Stimulated activated CD4-positive, alpha-beta T cell treated with anti-CD3 and anti-CD28 coated beads, TNF-alpha, amount 100 ng/mL, for 24 hours (primary cell): ENCODE measurements at regions not wholly inside any gene's neighbourhood (a gene's known extent, or its start where the extent isn't known, plus 50 kb on each side); places are given as distances from the start of the nearest gene placed in this dataset.

Experiments used
- DNase-seq, 3 experiments: peaks; one replicate each; pipeline ENCODE4 v3.0.0-alpha.2; 2020; ENCODE audit warnings: low read depth in 3 of 3

GRCh38 chr2:67871686-67872412 lies 191.0 kb downstream of the C1D start:
- no peak for DNase-seq

DNA sequence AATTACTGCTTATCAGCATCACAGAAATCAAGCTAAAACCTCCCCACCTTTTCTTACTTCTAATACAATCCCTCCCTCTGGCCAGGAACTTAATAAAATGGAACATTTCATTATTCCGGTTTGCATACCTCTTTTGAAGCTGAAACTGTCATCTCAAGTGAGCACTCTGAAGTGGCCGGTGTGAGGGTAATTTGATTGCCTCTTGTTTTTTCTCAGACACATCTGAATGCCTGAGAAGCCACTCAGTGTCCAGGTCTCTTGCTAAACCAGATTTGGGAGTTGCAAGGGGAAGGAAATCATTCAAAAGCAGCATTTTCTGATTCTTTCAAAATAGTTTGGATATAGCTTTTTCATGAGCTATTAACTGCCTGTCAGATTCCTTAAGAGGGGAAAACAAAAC lies 190.3 kb downstream of the C1D start:
- no peak for DNase-seq

DNA sequence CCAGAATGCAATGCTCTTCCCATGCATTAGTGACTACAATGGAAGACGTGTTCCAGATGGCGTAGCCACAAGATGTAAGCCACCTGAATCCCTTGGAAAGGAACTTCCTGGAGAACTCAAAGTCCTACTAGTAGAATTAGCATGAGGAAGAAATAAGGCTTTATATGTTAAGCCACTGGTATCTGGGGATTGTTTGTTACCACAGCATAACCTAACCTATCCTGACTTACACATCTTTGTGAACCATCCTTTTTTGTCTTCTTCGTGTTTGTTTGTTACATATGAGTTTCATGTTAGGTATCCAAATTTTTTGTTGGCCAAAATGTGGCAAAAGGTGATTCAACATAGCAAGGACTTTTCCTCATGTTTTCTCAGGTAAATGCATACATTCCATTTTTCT lies 188.9 kb downstream of the C1D start:
- no peak for DNase-seq

- DNase-seq = no peak
Measured at GRCh38 chr2:67876176-67876575, 186.6 kb downstream of the C1D start.

DNA sequence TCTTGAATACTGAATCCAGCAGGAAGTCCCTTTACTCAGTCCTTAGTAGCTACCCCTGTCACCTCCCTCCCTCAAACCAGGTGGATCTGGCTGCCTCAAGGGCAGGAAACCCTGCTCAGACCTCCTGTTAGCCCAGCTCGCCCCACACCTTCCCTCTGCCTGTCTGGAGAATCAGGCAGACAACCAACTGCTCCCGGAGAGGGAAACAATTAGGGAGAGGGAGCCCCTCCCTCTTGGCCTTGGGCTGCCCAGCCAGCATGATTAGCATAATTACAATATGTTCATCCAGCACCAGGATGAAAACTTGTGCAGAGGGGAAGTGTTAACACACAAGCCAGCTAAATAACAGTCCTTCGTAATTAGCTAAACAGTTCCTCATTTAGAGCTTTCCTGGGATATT lies 185.5 kb downstream of the C1D start:
- DNase-seq = no peak

DNA sequence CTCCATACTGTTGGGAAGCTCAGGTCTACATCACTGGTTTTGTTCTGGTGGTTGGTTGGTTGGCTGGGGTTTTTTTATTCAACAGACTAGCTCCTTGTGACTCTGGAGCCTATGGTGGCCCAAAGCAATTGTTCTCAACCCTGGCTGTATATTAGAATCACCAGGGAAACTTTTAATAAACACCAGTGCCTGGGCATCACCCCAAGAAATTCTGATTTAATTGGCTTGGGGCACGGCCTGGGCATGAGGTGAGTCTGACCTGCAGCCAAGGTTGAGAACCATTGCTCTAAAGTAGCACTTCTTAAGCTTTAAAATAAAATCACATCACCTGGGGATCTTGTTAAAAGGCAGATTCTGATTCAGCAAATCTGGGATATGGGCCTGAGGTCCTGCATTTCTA lies 184.1 kb downstream of the C1D start:
- no peak for DNase-seq

- no peak for DNase-seq
Measured at GRCh38 chr2:67879586-67880290, 183.1 kb downstream of the C1D start.

DNA sequence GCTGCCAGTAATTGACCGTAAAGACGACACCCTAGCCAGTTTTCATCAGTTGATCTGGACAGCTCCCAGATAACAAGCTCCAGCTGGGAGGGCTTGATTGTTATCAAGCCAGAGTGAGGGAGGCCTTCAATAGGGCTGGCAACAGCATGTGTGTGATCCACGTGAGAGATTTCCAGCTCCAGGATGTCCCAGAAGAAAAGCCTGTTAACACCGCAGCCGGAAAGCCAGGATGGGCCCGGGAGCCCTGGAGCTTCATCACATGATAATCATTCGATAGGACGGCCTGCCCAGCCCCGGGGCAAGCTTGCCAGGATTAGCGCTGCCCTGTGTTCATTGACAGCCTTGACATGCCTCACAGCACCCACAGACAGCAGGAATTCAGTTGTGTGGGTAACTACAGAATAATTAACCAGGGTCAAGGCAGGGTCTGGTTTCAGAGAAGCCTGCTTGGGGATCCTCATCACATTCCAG lies 182.5 kb downstream of the C1D start:
- DNase-seq = no peak

DNA sequence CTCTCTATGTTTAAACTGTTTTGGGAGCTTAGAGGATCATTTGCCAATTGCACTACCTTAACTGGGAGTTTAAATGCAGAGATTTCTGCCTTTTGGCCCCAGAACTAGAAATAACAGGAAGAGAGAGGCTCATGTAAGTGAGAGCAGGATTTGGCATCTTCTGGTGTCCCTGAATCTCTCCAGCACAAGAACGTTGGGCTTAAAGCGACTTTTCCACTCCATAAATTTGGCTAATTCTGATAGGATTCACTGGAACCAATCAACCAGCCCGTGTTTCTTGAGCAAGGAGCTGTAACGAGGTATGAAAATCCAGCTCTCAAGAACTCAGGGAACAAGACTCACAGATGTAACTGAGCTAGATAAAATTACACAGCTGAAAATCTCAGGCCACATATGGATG lies 181.0 kb downstream of the C1D start:
- DNase-seq = no peak

GRCh38 chr2:67883316-67884087 lies 179.3 kb downstream of the C1D start:
- DNase-seq = no peak

GRCh38 chr2:67888351-67889005 lies 174.3 kb downstream of the C1D start:
- DNase-seq = no peak

- DNase-seq = no peak
Measured at GRCh38 chr2:67889056-67889455, 173.7 kb downstream of the C1D start.

GRCh38 chr2:67891642-67892041 lies 171.2 kb downstream of the C1D start:
- DNase-seq = no peak

DNA sequence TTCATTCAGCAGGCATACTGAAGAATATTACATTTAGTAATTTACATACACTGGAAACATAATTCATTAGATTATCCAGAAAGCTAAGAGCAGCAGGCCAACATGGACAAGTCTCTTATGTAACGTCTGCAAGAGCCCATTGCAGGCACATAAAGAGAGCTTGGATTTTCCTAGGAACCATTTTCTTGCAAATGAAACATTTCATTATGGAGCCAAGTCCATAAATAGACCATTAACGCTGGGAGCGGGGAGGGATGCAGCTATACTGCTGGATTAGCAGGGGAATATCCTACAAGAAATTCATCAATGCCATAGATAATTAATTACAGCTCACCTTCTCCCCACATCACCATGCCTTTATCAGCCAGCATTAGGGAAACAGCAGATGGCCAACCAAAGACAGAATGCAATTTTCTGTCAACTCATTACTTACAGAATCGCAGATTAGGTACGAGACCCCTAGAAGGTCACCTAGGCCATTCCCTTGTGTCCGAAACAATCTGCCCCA lies 170.4 kb downstream of the C1D start:
- no peak for DNase-seq

DNA sequence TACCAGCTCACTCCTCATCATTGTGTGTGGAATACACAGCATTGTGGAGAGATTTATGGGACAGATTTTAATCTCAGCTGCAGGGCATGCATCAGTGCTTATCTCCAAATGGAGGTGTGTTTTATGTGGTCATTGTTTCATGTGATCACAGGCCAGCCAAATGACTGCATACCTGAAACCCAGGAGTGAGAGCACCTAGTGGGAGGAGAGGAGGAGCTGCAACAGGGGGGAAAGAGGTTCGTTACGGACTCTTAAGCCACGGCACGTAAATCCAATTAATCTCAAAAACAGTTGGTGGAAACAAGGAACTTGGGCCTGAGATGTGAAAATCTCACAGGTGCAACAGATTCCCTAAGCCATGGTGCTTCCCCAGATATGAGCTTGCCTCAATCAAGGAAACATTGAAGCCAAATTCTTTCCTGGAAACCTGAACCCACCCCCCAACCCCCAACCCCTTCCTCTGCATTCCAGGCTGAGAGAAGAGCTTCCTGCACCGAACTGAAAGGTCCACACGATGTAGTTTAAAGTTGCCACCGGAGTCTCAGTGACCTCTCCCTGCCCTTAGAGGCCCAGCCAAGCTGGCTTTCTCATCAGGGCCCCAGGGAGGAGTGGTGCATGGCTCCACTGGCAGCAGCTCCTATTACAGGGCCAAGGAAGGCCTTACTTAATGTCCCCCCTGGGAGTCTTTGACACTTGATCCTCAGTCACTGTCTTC lies 167.4 kb downstream of the C1D start:
- no peak for DNase-seq

DNA sequence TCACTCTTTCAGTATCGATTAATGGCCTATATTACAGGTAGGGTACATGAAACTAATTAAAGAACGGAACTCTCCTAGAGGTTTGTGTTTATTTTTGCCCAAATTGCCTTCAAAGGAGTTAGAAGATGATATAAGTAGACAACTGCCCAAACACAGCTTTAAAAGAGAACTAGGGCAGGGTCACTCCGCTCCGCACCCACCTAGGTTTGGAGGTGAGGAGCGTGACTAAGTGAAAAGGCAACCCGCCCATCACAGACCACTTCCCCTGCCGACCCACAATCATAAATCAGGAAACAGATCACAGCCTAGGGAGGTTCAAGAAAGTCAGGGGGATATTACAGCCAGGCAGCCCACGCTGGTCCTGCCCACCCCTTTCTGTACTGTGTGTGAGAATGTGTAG lies 166.7 kb downstream of the C1D start:
- no peak for DNase-seq

DNA sequence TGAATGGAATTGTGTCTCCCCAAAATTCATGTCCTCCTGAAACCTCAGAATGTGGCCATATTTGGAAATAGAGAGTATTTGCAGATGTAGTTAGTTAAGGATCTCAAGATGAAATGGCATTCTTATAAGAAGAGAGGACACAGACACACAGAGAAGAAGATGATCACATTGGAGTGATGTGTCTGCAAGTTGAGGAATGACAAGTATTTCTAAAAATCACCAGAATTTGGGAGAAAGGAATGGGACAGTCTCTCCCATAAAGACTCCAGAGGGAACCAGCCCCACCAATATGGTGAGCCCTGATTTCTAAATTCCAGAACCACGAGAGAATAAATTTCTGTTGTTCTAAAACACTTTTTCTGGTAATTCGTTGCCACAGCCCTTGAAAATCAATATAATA lies 166.3 kb downstream of the C1D start:
- DNase-seq = no peak

- no peak for DNase-seq
Measured at GRCh38 chr2:67898595-67898994, 164.2 kb downstream of the C1D start.

DNA sequence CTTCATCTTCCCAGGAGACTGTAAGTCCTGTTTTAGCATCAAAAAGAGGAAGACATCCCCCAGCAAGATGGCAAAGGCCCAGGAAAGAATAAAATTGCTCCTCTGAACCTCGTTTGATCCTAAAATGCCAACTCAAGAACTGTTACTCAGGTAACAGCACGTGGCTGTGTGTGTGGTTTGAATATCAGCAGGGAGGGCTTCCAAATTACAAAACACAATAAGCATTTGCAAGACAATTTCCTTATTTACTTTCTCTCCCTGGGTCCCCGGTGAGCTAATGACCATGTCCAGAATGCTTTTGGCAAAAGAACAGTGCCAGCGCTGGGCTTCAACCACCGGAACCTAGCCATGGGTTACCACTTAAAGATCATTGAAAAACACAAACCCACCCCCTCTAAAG lies 163.6 kb downstream of the C1D start:
- DNase-seq = no peak

GRCh38 chr2:67900826-67901225 lies 162.0 kb downstream of the C1D start:
- DNase-seq = no peak

DNA sequence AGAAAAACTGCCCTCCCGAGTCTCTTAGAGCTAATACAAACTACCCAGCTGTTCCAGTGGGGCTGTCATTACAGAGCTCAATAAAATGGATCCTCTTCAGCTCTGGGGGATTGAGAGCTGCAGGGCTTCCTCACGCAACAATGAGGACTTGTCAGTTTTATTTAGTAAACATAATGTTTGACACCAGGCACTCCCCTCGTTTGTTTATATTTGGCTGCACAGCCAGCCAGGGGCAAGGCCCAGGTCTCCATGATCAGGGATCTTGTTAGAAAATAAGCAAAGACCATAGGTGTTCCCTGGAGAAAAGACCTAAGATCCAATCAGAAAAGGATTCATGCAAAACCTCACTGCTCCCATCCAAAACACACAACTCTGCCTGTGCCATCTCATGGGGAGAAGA lies 158.2 kb downstream of the C1D start:
- DNase-seq = no peak
